Mesenchymal stem cell (in vitro differentiated cells and primary cell): ENCODE measurements at regions not wholly inside any gene's neighbourhood (a gene's known extent, or its start where the extent isn't known, plus 50 kb on each side); places are given as distances from the start of the nearest gene placed in this dataset.

ENCODE experiments used
- DNase-seq: peaks from one replicate; pipeline ENCODE4 v3.0.0-alpha.2; 2013
- H2AFZ ChIP-seq: one replicate; pipeline ENCODE4 v1.6.1; 2013; ENCODE audit warnings: low read depth, mild to moderate bottlenecking, control low read depth, inconsistent platforms, low read length, moderate library complexity
- H2AK5ac ChIP-seq: 2 replicates; pipeline ENCODE4 v1.6.1; 2013; ENCODE audit warnings: low read length, moderate library complexity, mild to moderate bottlenecking, inconsistent platforms; ENCODE audit not compliant: severe bottlenecking
- H2BK120ac ChIP-seq: one replicate; pipeline ENCODE4 v1.6.1; 2013; ENCODE audit warnings: low read depth, mild to moderate bottlenecking, inconsistent platforms, low read length, moderate library complexity
- H2BK12ac ChIP-seq, 2 experiments: one replicate each; pipeline ENCODE4 v1.6.1; 2013; ENCODE audit warnings: inconsistent platforms in 2 of 2, low read length in 2 of 2, mild to moderate bottlenecking in 2 of 2, moderate library complexity in 2 of 2, control low read depth in 1 of 2
- H2BK15ac ChIP-seq: one replicate; pipeline ENCODE4 v1.6.1; 2013; ENCODE audit warnings: mild to moderate bottlenecking, low read depth, inconsistent platforms; ENCODE audit not compliant: poor library complexity, severe bottlenecking
- H2BK5ac ChIP-seq: 2 replicates; pipeline ENCODE4 v1.6.1; 2013; ENCODE audit warnings: low read depth, mild to moderate bottlenecking, low read length, control low read depth, inconsistent platforms; ENCODE audit not compliant: poor library complexity, severe bottlenecking
- H3K14ac ChIP-seq, 2 experiments: one replicate each; pipeline ENCODE4 v1.6.1; 2013; ENCODE audit warnings: inconsistent platforms in 2 of 2, low read length in 2 of 2, control low read depth in 1 of 2, mild to moderate bottlenecking in 1 of 2, moderate library complexity in 1 of 2
- H3K18ac ChIP-seq, 2 experiments: one replicate each; pipeline ENCODE4 v1.6.1; 2013; ENCODE audit warnings: inconsistent platforms in 2 of 2, low read length in 2 of 2, control low read depth in 1 of 2, low read depth in 1 of 2, mild to moderate bottlenecking in 1 of 2
- H3K23ac ChIP-seq, 2 experiments: one replicate each; pipeline ENCODE4 v1.6.1; 2013; ENCODE audit warnings: inconsistent platforms in 2 of 2, low read length in 2 of 2, mild to moderate bottlenecking in 2 of 2, moderate library complexity in 2 of 2, control low read depth in 1 of 2
- H3K27ac ChIP-seq: 2 replicates; pipeline ENCODE4 v1.5.1; 2013; ENCODE audit warnings: mild to moderate bottlenecking, moderate library complexity, low read length, control low read depth, inconsistent platforms; ENCODE audit not compliant: poor library complexity, severe bottlenecking
- H3K27me3 ChIP-seq, 2 experiments: 2 replicates each; pipeline versions ENCODE4 v1.6.1 to v1.7.0; 2013; ENCODE audit warnings: low read length in 2 of 2, mild to moderate bottlenecking in 2 of 2, moderate library complexity in 2 of 2, control low read depth in 1 of 2, inconsistent platforms in 1 of 2; ENCODE audit not compliant: control insufficient read depth in 1 of 2, insufficient read depth in 1 of 2
- H3K36me3 ChIP-seq, 2 experiments: 2 replicates each; pipeline versions ENCODE4 v1.6.1 to v1.7.0; 2013; ENCODE audit warnings: low read length in 2 of 2, control low read depth in 1 of 2, inconsistent platforms in 1 of 2, low read depth in 1 of 2, mild to moderate bottlenecking in 1 of 2; ENCODE audit not compliant: insufficient read depth in 2 of 2, control insufficient read depth in 1 of 2
- H3K4ac ChIP-seq, 2 experiments: one replicate each; pipeline ENCODE4 v1.6.1; 2013; ENCODE audit warnings: inconsistent platforms in 2 of 2, low read length in 2 of 2, mild to moderate bottlenecking in 2 of 2, moderate library complexity in 2 of 2, control low read depth in 1 of 2, low read depth in 1 of 2
- H3K4me1 ChIP-seq: 2 replicates; pipeline ENCODE4 v1.6.1; 2013; ENCODE audit warnings: low read depth, low read length, control low read depth; ENCODE audit not compliant: control insufficient read depth, insufficient read depth
- H3K4me2 ChIP-seq: 2 replicates; pipeline ENCODE4 v1.6.1; 2013; ENCODE audit warnings: low read length, mild to moderate bottlenecking, inconsistent platforms; ENCODE audit not compliant: poor library complexity, severe bottlenecking
- H3K4me3 ChIP-seq, 2 experiments: 2 replicates each; pipeline versions ENCODE4 v1.5.1 to v1.7.0; 2013; ENCODE audit warnings: low read length in 2 of 2, mild to moderate bottlenecking in 2 of 2, control low read depth in 1 of 2, low read depth in 1 of 2; ENCODE audit not compliant: insufficient read depth in 1 of 2
- H3K79me1 ChIP-seq: replicated peaks from 2 replicates; pipeline ENCODE4 v1.6.1; 2013; ENCODE audit warnings: mild to moderate bottlenecking, control low read depth, low read length, inconsistent platforms; ENCODE audit not compliant: poor library complexity, severe bottlenecking
- H3K9ac ChIP-seq: 2 replicates; pipeline ENCODE4 v1.7.0; 2013; ENCODE audit warnings: mild to moderate bottlenecking, low read length, moderate library complexity
- H3K9me3 ChIP-seq: 2 replicates; pipeline ENCODE4 v1.7.0; 2013; ENCODE audit warnings: mild to moderate bottlenecking, low read length; ENCODE audit not compliant: control insufficient read depth
- H4K8ac ChIP-seq: one replicate; pipeline ENCODE4 v1.6.1; 2013; ENCODE audit warnings: inconsistent platforms, mild to moderate bottlenecking, low read length, moderate library complexity
- H4K91ac ChIP-seq: one replicate; pipeline ENCODE4 v1.6.1; 2013; ENCODE audit warnings: mild to moderate bottlenecking, low read length, inconsistent platforms
- WGBS: methylation state at CpG from one replicate; pipeline ENCODE4 v1.1.7; 2013; ENCODE audit warnings: mixed read lengths; 5-methylcytosine and 5-hydroxymethylcytosine counted together

- Histone ChIP-seq H2BK5ac (no peak overlapping the region), H4K8ac (no peak overlapping the region), H2BK12ac (no peak overlapping the region), H3K23ac (no peak overlapping the region), H3K79me1 (no peaks in the 10 kb centered on the region), H3K27me3 (peaks cover 0 to 14% of the 10 kb centered on the region in 2 experiments), H3K36me3 (no peaks in the 10 kb centered on the region), H3K27ac (peak overlapping the region; percentile 53), H3K4ac (no peak overlapping the region), H2BK15ac (no peak overlapping the region), H2BK120ac (no peak overlapping the region), H2AFZ (no peak overlapping the region), H3K9me3 (no peaks in the 10 kb centered on the region), H3K9ac (peak overlapping the region; percentile 62), H4K91ac (no peak overlapping the region), H3K18ac (no peak overlapping the region), H2AK5ac (no peak overlapping the region), H3K4me2 (no peak overlapping the region), H3K4me3 (peak overlapping the region in 1 of 2 experiments; percentile 42), H3K4me1 (peaks cover 3% of the 10 kb centered on the region), H3K14ac (no peak overlapping the region)
- DNase-seq, result no peak
These were observed 1028.0 kb downstream of the UQCRFS1 start for GRCh38 chr19:28184997-28185396.

- no peak overlapping the region for H2BK5ac ChIP-seq
- no peak overlapping the region for H4K91ac ChIP-seq
- H3K4me1 ChIP-seq, result peaks cover 10% of the 10 kb centered on the region
- H3K4me3 ChIP-seq, result no peak overlapping the region
- no peaks in the 10 kb centered on the region for H3K36me3 ChIP-seq
- H3K9ac ChIP-seq, result no peak overlapping the region
- 22% methylated on average over 1 of the region's 1 CpG for WGBS
- H2AFZ ChIP-seq, result no peak overlapping the region
- no peak overlapping the region for H2BK15ac ChIP-seq
- H3K27ac ChIP-seq, result no peak overlapping the region
- H3K9me3 ChIP-seq, result peaks cover 15% of the 10 kb centered on the region
- no peak for DNase-seq
- H3K18ac ChIP-seq, result no peak overlapping the region
- H3K23ac ChIP-seq, result no peak overlapping the region
- H2BK12ac ChIP-seq, result no peak overlapping the region
- H3K4ac ChIP-seq, result no peak overlapping the region
- no peak overlapping the region for H2AK5ac ChIP-seq
- H3K79me1 ChIP-seq, result no peaks in the 10 kb centered on the region
- H3K14ac ChIP-seq, result no peak overlapping the region
- H3K27me3 ChIP-seq, result peaks cover 0 to 2% of the 10 kb centered on the region in 2 experiments
- no peak overlapping the region for H2BK120ac ChIP-seq
- H4K8ac ChIP-seq, result no peak overlapping the region
- no peak overlapping the region for H3K4me2 ChIP-seq
These were observed 1036.8 kb downstream of the UQCRFS1 start for GRCh38 chr19:28176193-28176592.

- H3K18ac ChIP-seq, result no peak overlapping the region
- no peak overlapping the region for H4K8ac ChIP-seq
- H3K4me2 ChIP-seq, result no peak overlapping the region
- WGBS, result 80% methylated on average over 8 of the region's 8 CpGs
- H3K4ac ChIP-seq, result no peak overlapping the region
- no peak for DNase-seq
- no peak overlapping the region for H2BK120ac ChIP-seq
- H4K91ac ChIP-seq, result no peak overlapping the region
- H2AK5ac ChIP-seq, result peak overlapping the region; percentile 71
- H3K4me1 ChIP-seq, result peaks cover 20% of the 10 kb centered on the region
- no peaks in the 10 kb centered on the region for H3K36me3 ChIP-seq
- H3K27ac ChIP-seq, result no peak overlapping the region
- peaks cover 15% of the 10 kb centered on the region for H3K9me3 ChIP-seq
- H3K23ac ChIP-seq, result no peak overlapping the region
- H2BK5ac ChIP-seq, result no peak overlapping the region
- no peak overlapping the region for H3K9ac ChIP-seq
- no peak overlapping the region for H3K14ac ChIP-seq
- H2BK12ac ChIP-seq, result no peak overlapping the region
- H3K27me3 ChIP-seq, result peaks cover 0 to 2% of the 10 kb centered on the region in 2 experiments
- H2AFZ ChIP-seq, result no peak overlapping the region
- no peak overlapping the region for H2BK15ac ChIP-seq
- no peaks in the 10 kb centered on the region for H3K79me1 ChIP-seq
- no peak overlapping the region for H3K4me3 ChIP-seq
These were observed 1041.0 kb downstream of the UQCRFS1 start for GRCh38 chr19:28171983-28172382.

GRCh38 chr19:28170066-28170465, 1042.9 kb downstream of the UQCRFS1 start:
- 62% methylated on average over 3 of the region's 3 CpGs for WGBS
- no peak for DNase-seq
- H3K4me1 ChIP-seq, result peaks cover 22% of the 10 kb centered on the region
- H3K23ac ChIP-seq, result no peak overlapping the region
- H2BK12ac ChIP-seq, result no peak overlapping the region
- no peak overlapping the region for H2BK5ac ChIP-seq
- no peak overlapping the region for H3K14ac ChIP-seq
- no peaks in the 10 kb centered on the region for H3K9me3 ChIP-seq
- no peak overlapping the region for H3K4ac ChIP-seq
- H2BK15ac ChIP-seq, result no peak overlapping the region
- H4K8ac ChIP-seq, result no peak overlapping the region
- no peak overlapping the region for H2BK120ac ChIP-seq
- no peak overlapping the region for H3K4me2 ChIP-seq
- no peak overlapping the region for H3K18ac ChIP-seq
- H2AFZ ChIP-seq, result no peak overlapping the region
- no peak overlapping the region for H3K9ac ChIP-seq
- peak overlapping the region; percentile 69 for H2AK5ac ChIP-seq
- peak overlapping the region; percentile 94 for H3K27ac ChIP-seq
- no peak overlapping the region for H3K4me3 ChIP-seq
- peaks cover 0 to 2% of the 10 kb centered on the region in 2 experiments for H3K27me3 ChIP-seq
- H4K91ac ChIP-seq, result no peak overlapping the region
- H3K79me1 ChIP-seq, result no peaks in the 10 kb centered on the region
- H3K36me3 ChIP-seq, result no peaks in the 10 kb centered on the region
